AG04450 (cell line): ENCODE measurements at regions not wholly inside any gene's neighbourhood (a gene's known extent, or its start where the extent isn't known, plus 50 kb on each side); places are given as distances from the start of the nearest gene placed in this dataset.

Source experiments
- CTCF ChIA-PET: fragments of 300-600, 350-600 bp; formaldehyde crosslinking; extraction: SDS; loops from one replicate; lab custom pipeline; 2022; ENCODE audit warnings: antibody characterized with exemption, inconsistent platforms; lab: Charles Lee
- POLR2A ChIA-PET: fragments of 350-600 bp; formaldehyde crosslinking; extraction: SDS; loops from one replicate; lab custom pipeline; 2021; ENCODE audit warnings: antibody characterized with exemption, inconsistent platforms; lab: Yijun Ruan, JAX
- DNase-seq: peaks from one replicate; pipeline ENCODE4 v3.0.0-alpha.2; 2011; ENCODE audit warnings: low read depth, low spot score
- H3K27ac ChIP-seq: one replicate; pipeline ENCODE4 v1.5.1; 2012; ENCODE audit warnings: low read depth, low read length, control low read depth
- H3K27me3 ChIP-seq: one replicate; pipeline ENCODE4 v1.6.0; 2012; ENCODE audit warnings: low read length; ENCODE audit not compliant: control insufficient read depth, insufficient read depth
- H3K4me3 ChIP-seq: 2 replicates; pipeline ENCODE4 v1.5.1; 2011; ENCODE audit warnings: mild to moderate bottlenecking, low read depth, low read length, control low read depth
- H3K9me3 ChIP-seq: 2 replicates; pipeline ENCODE4 v1.5.1; 2012; ENCODE audit warnings: low read length; ENCODE audit not compliant: control insufficient read depth, insufficient read depth
- CTCF ChIP-seq: IDR thresholded peaks from 2 replicates; pipeline ENCODE4 v1.5.1; 2011; ENCODE audit warnings: low read depth, low read length, control low read depth, inconsistent platforms

GRCh38 chr2:108118996-108119395, 120.8 kb upstream of the SULT1C3 start:
- H3K9me3 ChIP-seq = no peaks in the 10 kb centered on the region
- POLR2A ChIA-PET = no interaction called here
- no peak overlapping the region for H3K4me3 ChIP-seq
- H3K27me3 ChIP-seq = no peaks in the 10 kb centered on the region
- TF ChIP-seq CTCF = no peak
- no peak overlapping the region for H3K27ac ChIP-seq
- CTCF ChIA-PET = no interaction called here
- DNase-seq = no peak

GRCh38 chr2:108119492-108119891, 120.3 kb upstream of the SULT1C3 start:
- no peak for TF ChIP-seq CTCF
- DNase-seq = no peak
- H3K27ac ChIP-seq = no peak overlapping the region
- no peaks in the 10 kb centered on the region for H3K27me3 ChIP-seq
- no peaks in the 10 kb centered on the region for H3K9me3 ChIP-seq
- ChIA-PET CTCF (no interaction called here), POLR2A (no interaction called here)
- H3K4me3 ChIP-seq = no peak overlapping the region

GRCh38 chr2:108124736-108125495, 114.9 kb upstream of the SULT1C3 start:
- CTCF ChIA-PET = no interaction called here
- POLR2A ChIA-PET = no interaction called here
- H3K9me3 ChIP-seq = no peaks in the 10 kb centered on the region
- H3K4me3 ChIP-seq = no peak overlapping the region
- H3K27me3 ChIP-seq = no peaks in the 10 kb centered on the region
- no peak overlapping the region for H3K27ac ChIP-seq
- no peak for DNase-seq
- no peak for TF ChIP-seq CTCF

GRCh38 chr2:108125581-108125980, 114.2 kb upstream of the SULT1C3 start:
- DNase-seq = no peak
- H3K9me3 ChIP-seq = no peaks in the 10 kb centered on the region
- CTCF ChIA-PET = no interaction called here
- POLR2A ChIA-PET = no interaction called here
- no peak overlapping the region for H3K27ac ChIP-seq
- H3K4me3 ChIP-seq = no peak overlapping the region
- no peak for TF ChIP-seq CTCF
- no peaks in the 10 kb centered on the region for H3K27me3 ChIP-seq

- no peak for TF ChIP-seq CTCF
- H3K9me3 ChIP-seq = no peaks in the 10 kb centered on the region
- H3K27me3 ChIP-seq = no peaks in the 10 kb centered on the region
- ChIA-PET POLR2A (no interaction called here), CTCF (no interaction called here)
- DNase-seq = no peak
- no peak overlapping the region for H3K4me3 ChIP-seq
- H3K27ac ChIP-seq = no peak overlapping the region
Measured at GRCh38 chr2:108128249-108128648, 111.5 kb upstream of the SULT1C3 start.
